ENCODE measurements at regions not wholly inside any gene's neighbourhood (a gene's known extent, or its start where the extent isn't known, plus 50 kb on each side); places are given as distances from the start of the nearest gene placed in this dataset.

GRCh38 chr2:22842205-22842869, 542.6 kb upstream of the KLHL29 start:
- ChIA-PET CTCF (ENCODE audit: low intra/inter-chr PET ratio, low total read pairs) (no interaction called here), POLR2A (no interaction called here)
- intact Hi-C loops (cut with micrococcal nuclease; ENCODE audit: unreplicated experiment): no loop called here
- no peak for DNase-seq (ENCODE audit: low spot score)
- Histone ChIP-seq H3K27ac (ENCODE audit: extremely low read length, insufficient read depth, low read length) (no peak overlapping the region), H4K20me1 (ENCODE audit: insufficient read depth, low read length) (no peaks in the 10 kb centered on the region), H3K79me2 (ENCODE audit: insufficient read depth, low read length) (no peaks in the 10 kb centered on the region), H3K9me3 (ENCODE audit: low read length) (peaks cover 76% of the 10 kb centered on the region), H3K4me3 (replicated peaks in 1 of 3; ENCODE audit: insufficient read depth in 1 of 3, low read depth in 2 of 3, low read length in 3 of 3) (no peak overlapping the region), H3K36me3 (replicated peaks in 1 of 2; ENCODE audit: control insufficient read depth in 1 of 2, insufficient read depth in 2 of 2, low read length in 2 of 2) (no peaks in the 10 kb centered on the region), H3K4me1 (ENCODE audit: insufficient read depth, low read length) (no peaks in the 10 kb centered on the region), H3K27me3 (ENCODE audit: control insufficient read depth in 1 of 2, insufficient read depth in 2 of 2, low read length in 2 of 2) (no peaks in the 10 kb centered on the region), H3K9ac (ENCODE audit: insufficient read depth, low read depth, low read length) (no peak overlapping the region), H2AFZ (ENCODE audit: low read length) (no peak overlapping the region), H3K4me2 (ENCODE audit: low read depth, low read length) (no peak overlapping the region)
- WGBS (ENCODE audit: low lambda C conversion rate): under 1% methylated on average over 5 of the region's 5 CpGs
- no peak for FAIRE-seq
- in situ Hi-C loops (cut with HindIII; ENCODE audit: extremely low pct_ligation_motif_present, low pct_unique_long_range_greater_than_20kb): no loop called here
- TF ChIP-seq ZNF138 (CRISPR knock-in tag; IDR thresholded peaks at IDR 0.05; ENCODE audit: low read depth): no peak
- no peak for TF ChIP-seq ZNF547 (CRISPR knock-in tag; IDR thresholded peaks at IDR 0.05)
- no peak for TF ChIP-seq POLR2G (IDR thresholded peaks at IDR 0.05; ENCODE audit: low read depth, low read length)
- TF ChIP-seq RFXANK (CRISPR knock-in tag; IDR thresholded peaks at IDR 0.05): no peak
- no peak for TF ChIP-seq RFX3 (CRISPR knock-in tag; IDR thresholded peaks at IDR 0.05)
- no peak for TF ChIP-seq ZNF773 (CRISPR knock-in tag; IDR thresholded peaks at IDR 0.05; ENCODE audit: borderline replicate concordance)
- ATAC-seq: no peak
- no TSS peak for BruUV-seq (replicated peaks)

GRCh38 chr2:22843919-22844537, 541.0 kb upstream of the KLHL29 start:
- Histone ChIP-seq H2AFZ (ENCODE audit: low read length) (no peak overlapping the region), H3K27ac (ENCODE audit: extremely low read length, insufficient read depth, low read length) (no peak overlapping the region), H3K4me3 (replicated peaks in 1 of 3; ENCODE audit: insufficient read depth in 1 of 3, low read depth in 2 of 3, low read length in 3 of 3) (no peak overlapping the region), H3K9me3 (ENCODE audit: low read length) (peaks cover 76% of the 10 kb centered on the region), H4K20me1 (ENCODE audit: insufficient read depth, low read length) (no peaks in the 10 kb centered on the region), H3K27me3 (ENCODE audit: control insufficient read depth in 1 of 2, insufficient read depth in 2 of 2, low read length in 2 of 2) (no peaks in the 10 kb centered on the region), H3K4me1 (ENCODE audit: insufficient read depth, low read length) (no peaks in the 10 kb centered on the region), H3K9ac (ENCODE audit: insufficient read depth, low read depth, low read length) (no peak overlapping the region), H3K36me3 (replicated peaks in 1 of 2; ENCODE audit: control insufficient read depth in 1 of 2, insufficient read depth in 2 of 2, low read length in 2 of 2) (no peaks in the 10 kb centered on the region), H3K79me2 (ENCODE audit: insufficient read depth, low read length) (no peaks in the 10 kb centered on the region), H3K4me2 (ENCODE audit: low read depth, low read length) (no peak overlapping the region)
- POLR2A ChIA-PET: no interaction called here
- ATAC-seq (no peak), FAIRE-seq (no peak), DNase-seq (ENCODE audit: low spot score) (no peak)
- TF ChIP-seq TMF1 (CRISPR knock-in tag; IDR thresholded peaks at IDR 0.05; ENCODE audit: low read depth) (no peak), ATM (IDR thresholded peaks at IDR 0.05; ENCODE audit: borderline replicate concordance) (no peak), ZNF225 (CRISPR knock-in tag; IDR thresholded peaks at IDR 0.05) (no peak), RBM22 (optimal IDR thresholded peaks at IDR 0.05; ENCODE audit: low read length) (no peak)
- in situ Hi-C loops (cut with HindIII; ENCODE audit: extremely low pct_ligation_motif_present, low pct_unique_long_range_greater_than_20kb) (no loop called here), intact Hi-C loops (cut with micrococcal nuclease; ENCODE audit: unreplicated experiment) (no loop called here)
- CTCF ChIA-PET (ENCODE audit: low intra/inter-chr PET ratio, low total read pairs): no interaction called here
- WGBS (ENCODE audit: low lambda C conversion rate): 0% methylated on average over 1 of the region's 1 CpG
- no TSS peak for BruUV-seq (replicated peaks)

Measured in HepG2 (cell line).